Activated naive CD4-positive, alpha-beta T cell treated with anti-CD3 and anti-CD28 coated beads, Interleukin-2, amount 50 U/mL, for 72 hours (primary cell): ENCODE measurements at regions not wholly inside any gene's neighbourhood (a gene's known extent, or its start where the extent isn't known, plus 50 kb on each side); places are given as distances from the start of the nearest gene placed in this dataset.
"Not testable (repeated sequence)": the region's sequence is repeated elsewhere in the genome, so short reads cannot be mapped to it uniquely, and the experiment has no call there.

ENCODE experiments used
- ATAC-seq, 2 donors: fragments of 150-1000 bp; cut with Tn5 transposase; 2 replicates each; pipeline ENCODE4 v1.10.0; 2021; ENCODE audit warnings: mild to moderate bottlenecking in 2 of 2, moderate library complexity in 2 of 2
- DNase-seq, 2 donors: peaks; one replicate each; pipeline ENCODE4 v3.0.0; 2021 to 2022; ENCODE audit warnings: low spot score in 2 of 2
- H3K27ac Mint-ChIP-seq, 2 donors: one replicate each; pipeline ENCODE4 v1.8.0; 2022; ENCODE audit warnings: mild to moderate bottlenecking in 2 of 2, mixed read lengths in 2 of 2
- H3K36me3 Mint-ChIP-seq, 2 donors: one replicate each; pipeline ENCODE4 v1.8.0; 2022; ENCODE audit warnings: mixed read lengths in 2 of 2
- H3K9me3 Mint-ChIP-seq, 2 donors: one replicate each; pipeline ENCODE4 v1.8.0; 2022; ENCODE audit warnings: mixed read lengths in 2 of 2

DNA sequence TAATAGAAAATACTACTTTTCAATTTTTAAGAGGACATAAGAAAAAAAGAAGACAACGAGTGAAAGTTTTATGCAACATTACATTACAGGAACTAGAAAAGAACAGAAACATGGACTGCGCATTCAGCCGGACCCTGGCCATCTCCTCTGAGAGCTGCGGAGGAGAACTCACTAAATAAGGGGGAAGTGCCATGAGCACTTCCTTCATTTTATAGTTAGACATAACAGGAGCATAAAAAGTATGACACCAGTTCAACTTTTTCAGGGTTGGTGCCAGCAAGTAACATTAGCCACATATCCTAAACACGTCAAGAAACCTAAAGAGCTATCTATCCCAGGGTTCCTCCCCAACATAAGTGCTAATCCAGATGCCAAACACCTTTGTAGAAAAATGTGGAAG is 78.0 kb upstream of the SERTAD2 start:
- DNase-seq, result no peak
- Mint-ChIP-seq H3K9me3 (peaks cover 0 to 3% of the 10 kb centered on the region in 2 donors), H3K27ac (peak overlapping the region in 1 of 2 donors; percentile 97), H3K36me3 (peaks cover 5 to 24% of the 10 kb centered on the region in 2 donors)
- no peak for ATAC-seq

DNA sequence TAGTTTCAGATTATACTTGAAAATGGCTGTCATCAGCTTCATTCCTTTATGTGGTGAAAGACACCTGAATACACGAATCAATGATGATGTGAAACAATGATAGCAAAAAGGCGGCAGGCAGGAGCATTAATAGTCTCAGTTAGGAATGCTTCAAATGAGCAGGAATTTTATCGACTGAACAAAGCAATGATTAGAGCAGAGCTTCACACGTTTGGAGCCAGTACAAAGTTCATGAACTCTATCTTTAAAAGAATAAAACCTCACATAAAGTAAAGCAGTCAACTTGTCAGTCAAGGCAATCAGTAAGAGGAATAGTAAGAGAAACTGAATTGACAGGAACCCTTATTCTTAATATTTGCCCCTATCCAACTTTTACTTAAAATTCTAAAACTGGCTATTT is 78.4 kb upstream of the SERTAD2 start:
- H3K36me3 Mint-ChIP-seq, result peaks cover 5 to 20% of the 10 kb centered on the region in 2 donors
- ATAC-seq (no peak), DNase-seq (no peak)
- H3K27ac Mint-ChIP-seq, result no peak overlapping the region
- H3K9me3 Mint-ChIP-seq, result peaks cover 0 to 3% of the 10 kb centered on the region in 2 donors

DNA sequence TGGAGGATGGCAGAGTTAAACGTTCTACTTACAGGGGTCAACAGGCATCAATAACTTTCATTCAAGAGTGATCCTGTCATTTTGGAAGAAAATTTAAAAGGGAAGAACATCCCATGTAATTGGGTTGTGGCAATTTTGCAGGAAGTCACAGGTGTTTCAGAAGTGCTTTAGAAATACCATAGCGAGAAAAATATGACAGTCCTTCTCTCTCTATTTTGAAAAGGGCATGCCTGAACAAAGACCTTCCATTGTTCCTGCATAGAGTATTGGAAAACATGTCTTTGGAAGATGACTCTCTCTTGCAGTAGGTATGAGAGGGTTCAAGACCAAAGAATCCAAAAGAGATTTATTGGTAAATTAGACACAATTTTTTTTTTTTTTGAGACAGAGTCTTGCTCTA is 81.8 kb upstream of the SERTAD2 start:
- peaks cover 0 to 3% of the 10 kb centered on the region in 2 donors for H3K9me3 Mint-ChIP-seq

DNA sequence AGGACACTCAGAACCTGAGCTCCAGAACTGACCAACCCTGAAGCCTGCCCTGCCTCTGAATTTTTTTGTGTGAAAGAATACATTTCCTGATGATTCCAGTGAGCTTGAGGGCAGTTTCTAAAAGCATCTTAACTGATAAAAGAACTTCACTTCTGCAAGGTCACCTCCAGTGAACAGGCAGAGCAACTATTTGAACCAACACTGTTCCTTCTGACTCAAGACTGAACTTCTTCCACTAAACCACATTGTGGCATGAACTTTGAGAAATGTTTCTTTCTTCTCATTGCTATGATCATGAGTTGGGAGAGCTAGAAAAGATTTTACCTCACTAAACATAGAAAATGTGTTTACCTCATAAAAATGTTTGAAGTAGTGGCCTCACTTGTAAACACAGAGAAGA is 83.8 kb upstream of the SERTAD2 start:
- ATAC-seq, result peak; percentile 86 to 90
- H3K27ac Mint-ChIP-seq, result peak overlapping the region in 1 of 2 donors; percentile 90
- peaks cover 0 to 5% of the 10 kb centered on the region in 2 donors for H3K36me3 Mint-ChIP-seq
- no peak for DNase-seq
- H3K9me3 Mint-ChIP-seq, result peaks cover 0 to 3% of the 10 kb centered on the region in 2 donors

More for the DNA sequence above, 81.8 kb upstream of the SERTAD2 start:
- DNase-seq, result no peak
- peak overlapping the region in 1 of 2 donors; percentile 53 for H3K27ac Mint-ChIP-seq
- ATAC-seq, result no peak
- peaks cover 5 to 16% of the 10 kb centered on the region in 2 donors for H3K36me3 Mint-ChIP-seq

DNA sequence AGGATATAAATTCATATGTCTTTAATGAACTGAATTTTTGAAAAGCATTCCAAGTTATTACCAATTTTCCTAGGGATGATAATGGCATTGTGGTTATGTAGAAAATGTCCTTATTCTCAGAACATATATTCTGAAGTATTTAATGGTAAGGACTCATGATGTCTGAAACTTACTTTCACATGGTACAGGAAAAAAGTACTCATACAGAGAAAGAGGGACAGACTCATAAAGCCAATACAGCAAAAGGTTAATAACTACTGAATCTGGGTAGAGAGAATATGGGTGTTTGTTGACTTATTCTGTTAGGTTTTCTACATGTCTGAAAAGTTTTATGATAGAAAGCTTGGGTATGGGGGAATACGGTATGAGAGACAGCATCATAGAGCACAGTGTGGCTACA is 84.3 kb upstream of the SERTAD2 start:
- H3K9me3 Mint-ChIP-seq, result peaks cover 0 to 3% of the 10 kb centered on the region in 2 donors
- peaks cover 0 to 5% of the 10 kb centered on the region in 2 donors for H3K36me3 Mint-ChIP-seq
- H3K27ac Mint-ChIP-seq, result peak overlapping the region in 1 of 2 donors; percentile 90
- DNase-seq (no peak), ATAC-seq (peak; percentile 85)

DNA sequence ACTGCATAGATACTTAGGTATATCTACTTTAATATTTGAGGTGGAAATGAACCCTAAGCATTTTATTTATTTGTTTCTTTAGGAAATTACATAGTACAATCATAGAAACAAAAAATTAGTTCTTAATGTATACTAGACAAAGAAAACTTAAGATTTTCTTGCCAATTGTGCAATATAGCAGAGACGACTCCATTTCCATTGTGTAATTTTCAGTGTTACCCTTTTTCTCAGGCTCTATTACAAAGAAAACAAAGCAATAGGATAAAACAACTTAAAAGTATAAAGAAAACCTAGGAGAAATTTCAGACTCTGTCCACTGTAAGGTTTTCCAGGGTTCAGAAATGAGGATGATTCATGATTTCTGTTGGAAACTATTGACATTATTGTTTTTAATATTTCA is 89.0 kb upstream of the SERTAD2 start:
- no peak for DNase-seq
- Mint-ChIP-seq H3K9me3 (no peaks in the 10 kb centered on the region), H3K27ac (no peak overlapping the region), H3K36me3 (no peaks in the 10 kb centered on the region)
- no peak for ATAC-seq

DNA sequence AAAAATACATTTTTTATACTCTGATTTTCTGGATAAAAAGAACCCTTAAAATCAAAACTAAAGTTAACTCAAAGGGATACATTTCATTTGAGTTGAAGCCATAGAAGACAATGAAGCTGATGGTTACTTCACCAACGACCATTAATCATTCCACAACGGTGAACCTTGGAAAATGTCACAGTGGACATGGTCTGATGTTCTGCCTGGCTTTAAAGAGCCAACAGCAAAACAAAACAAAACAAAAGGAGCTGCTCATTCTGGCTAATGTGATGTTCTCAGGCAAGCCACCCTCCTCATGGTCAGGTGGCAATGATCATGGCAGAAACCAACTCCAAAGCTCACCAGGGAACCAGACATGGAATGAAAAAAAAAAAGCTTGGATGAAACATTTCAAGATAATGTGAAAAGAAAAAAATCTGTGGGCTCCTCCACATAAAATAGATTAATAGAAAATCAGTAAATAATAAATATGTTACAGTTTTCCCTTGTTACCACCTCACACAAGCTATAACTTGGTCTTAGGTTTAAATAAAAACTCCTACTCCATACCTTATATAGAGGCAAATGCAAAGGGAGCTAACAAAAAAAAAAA is 90.1 kb upstream of the SERTAD2 start:
- Mint-ChIP-seq H3K9me3 (no peaks in the 10 kb centered on the region), H3K36me3 (no peaks in the 10 kb centered on the region), H3K27ac (no peak overlapping the region)
- DNase-seq (no peak), ATAC-seq (no peak)

DNA sequence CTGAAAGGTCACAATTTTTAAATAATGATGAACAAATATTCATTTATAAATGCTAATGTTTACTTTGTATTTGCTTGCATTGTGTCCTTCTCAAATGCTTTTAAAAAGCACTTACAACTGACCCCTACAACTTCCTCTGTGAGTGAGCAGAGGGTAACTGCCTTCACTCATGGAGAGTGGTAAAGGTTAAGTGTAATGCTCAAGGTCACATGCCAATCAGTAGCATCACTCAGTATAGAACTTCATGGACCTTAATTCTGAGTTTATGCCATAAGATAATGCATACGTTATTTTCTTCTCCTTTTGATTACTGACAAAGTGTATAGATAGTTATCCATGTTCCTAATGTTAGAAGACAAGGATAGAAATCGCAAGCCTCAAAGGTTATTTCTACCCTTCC is 91.8 kb upstream of the SERTAD2 start:
- ATAC-seq, result no peak
- no peak for DNase-seq
- H3K36me3 Mint-ChIP-seq, result peaks cover 0 to 5% of the 10 kb centered on the region in 2 donors
- no peak overlapping the region for H3K27ac Mint-ChIP-seq
- H3K9me3 Mint-ChIP-seq, result no peaks in the 10 kb centered on the region

DNA sequence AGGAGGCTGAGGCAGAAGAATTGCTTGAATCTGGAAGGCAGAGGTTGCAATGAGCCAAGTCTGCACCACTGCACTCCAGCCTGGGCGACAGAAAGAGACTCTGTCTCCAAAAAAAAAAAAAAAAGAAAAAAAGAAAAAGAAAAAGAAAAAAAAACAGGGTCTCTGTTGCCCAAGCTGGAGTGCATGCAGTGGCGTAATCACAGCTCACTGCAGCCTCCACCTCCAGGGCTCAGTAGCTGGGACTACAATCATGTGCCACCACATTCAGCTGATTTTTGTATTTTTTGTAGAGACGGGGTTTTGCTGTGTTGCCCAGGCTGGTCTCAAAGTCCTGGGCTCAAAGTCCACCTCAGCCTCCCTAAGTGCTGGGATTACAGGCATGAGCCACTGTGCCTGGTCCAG is 94.0 kb upstream of the SERTAD2 start:
- not testable (repeated sequence) for ATAC-seq, DNase-seq, H3K27ac Mint-ChIP-seq, H3K9me3 Mint-ChIP-seq, H3K36me3 Mint-ChIP-seq

DNA sequence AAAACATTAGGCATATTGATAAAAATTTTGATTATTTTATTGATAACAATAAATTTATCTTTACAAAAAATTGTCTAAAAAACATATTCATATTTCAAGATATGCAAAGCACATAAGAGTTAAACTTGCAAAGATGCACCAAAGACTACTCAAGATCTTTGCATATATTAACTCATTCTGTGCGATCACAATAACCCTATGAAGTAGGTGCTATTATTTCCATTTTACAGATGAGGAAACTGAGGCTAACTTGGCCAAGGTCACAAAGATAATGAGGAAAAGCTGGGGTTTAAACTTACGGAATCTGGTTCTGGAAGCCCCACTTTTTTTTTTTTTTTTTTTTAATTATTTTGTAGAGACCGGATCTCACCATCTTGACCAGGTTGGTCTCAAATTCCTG is 94.4 kb upstream of the SERTAD2 start:
- Mint-ChIP-seq H3K27ac (peak overlapping the region in 1 of 2 donors; percentile 96), H3K36me3 (peaks cover 0 to 5% of the 10 kb centered on the region in 2 donors), H3K9me3 (no peaks in the 10 kb centered on the region)
- DNase-seq (no peak), ATAC-seq (no peak)

DNA sequence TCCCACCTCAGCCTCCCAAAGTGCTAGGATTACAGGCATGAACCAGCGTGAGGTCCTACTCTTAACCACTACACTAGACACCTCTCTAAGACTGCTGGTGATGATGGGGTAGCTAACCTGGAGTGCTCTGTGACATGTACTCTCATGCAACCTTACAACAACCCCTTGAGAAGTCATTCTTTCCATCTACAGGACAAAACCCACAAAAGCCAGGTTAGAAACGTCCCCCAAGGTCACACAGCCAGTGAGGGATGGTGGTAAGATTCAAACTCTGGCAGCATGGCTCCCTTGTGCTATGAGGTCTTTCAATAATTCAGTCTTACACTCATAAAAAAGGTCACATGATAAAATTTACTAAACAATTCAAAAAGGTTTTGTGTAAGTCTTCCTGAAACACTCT is 94.8 kb upstream of the SERTAD2 start:
- H3K36me3 Mint-ChIP-seq, result peaks cover 0 to 5% of the 10 kb centered on the region in 2 donors
- H3K27ac Mint-ChIP-seq, result peak overlapping the region; percentile 87 to 96
- peak in 1 of 2 donors; percentile 4 for ATAC-seq
- DNase-seq, result peak in 1 of 2 donors; percentile 24
- no peaks in the 10 kb centered on the region for H3K9me3 Mint-ChIP-seq

DNA sequence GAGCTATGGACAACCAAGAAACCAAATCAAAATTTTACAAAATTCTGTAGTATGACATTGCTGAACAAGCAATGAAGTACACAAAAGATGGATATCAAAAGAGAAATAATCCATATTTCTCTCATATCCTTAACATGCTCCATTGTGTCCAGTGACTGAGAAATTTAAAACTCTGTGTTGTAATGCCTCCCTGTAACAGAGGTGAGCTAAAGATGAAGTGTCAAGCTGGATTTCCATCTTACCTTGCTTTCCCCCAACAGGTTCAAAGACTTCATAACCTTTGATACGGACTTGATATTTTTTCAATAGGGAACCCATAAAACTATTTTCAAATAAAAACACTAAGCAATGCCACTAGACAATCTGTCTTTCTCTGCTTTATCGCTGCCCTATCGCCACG is 95.7 kb upstream of the SERTAD2 start:
- Mint-ChIP-seq H3K9me3 (no peaks in the 10 kb centered on the region), H3K27ac (peak overlapping the region in 1 of 2 donors; percentile 96), H3K36me3 (peaks cover 0 to 5% of the 10 kb centered on the region in 2 donors)
- ATAC-seq, result no peak
- DNase-seq, result no peak

DNA sequence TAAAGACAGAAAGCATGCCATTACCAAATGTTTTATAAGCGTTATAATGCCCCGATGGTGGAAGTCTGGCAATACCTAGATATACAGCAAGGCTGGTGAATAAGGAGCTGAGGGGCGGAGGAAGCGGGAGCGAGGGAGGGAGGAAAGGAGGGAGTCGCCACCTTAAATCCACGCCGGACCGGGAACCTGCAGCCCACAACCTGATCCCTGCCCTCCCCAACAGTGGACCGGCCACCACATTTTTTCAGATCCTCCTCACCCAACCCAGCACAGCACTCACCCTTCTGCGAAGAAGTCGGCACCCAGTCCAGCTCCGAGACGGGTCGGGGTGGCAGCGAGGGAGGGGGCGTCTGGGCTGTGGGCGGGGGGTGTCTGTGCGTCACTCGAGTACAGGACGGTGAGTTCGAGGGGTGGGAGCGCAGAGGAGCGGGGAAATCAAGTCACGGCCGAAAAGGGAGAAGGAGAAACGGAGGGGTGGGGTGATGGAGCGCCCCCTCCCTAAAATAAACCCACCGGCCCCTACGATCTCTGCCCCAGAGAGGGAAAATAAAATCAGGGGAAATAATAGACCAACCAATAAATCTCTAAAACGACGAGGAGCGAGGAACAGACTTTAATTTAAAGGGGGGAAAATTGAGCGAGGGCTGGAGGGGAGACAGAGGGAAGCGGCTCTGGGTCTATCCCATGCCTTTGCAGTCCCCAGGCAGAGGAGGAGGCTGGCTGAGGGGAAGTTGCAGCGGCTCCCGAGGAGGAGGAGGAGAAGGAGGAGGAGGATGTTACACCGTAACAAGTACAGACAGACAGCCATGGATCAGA is 96.5 kb upstream of the SERTAD2 start:
- H3K36me3 Mint-ChIP-seq, result peaks cover 0 to 5% of the 10 kb centered on the region in 2 donors
- ATAC-seq, result no peak
- no peaks in the 10 kb centered on the region for H3K9me3 Mint-ChIP-seq
- H3K27ac Mint-ChIP-seq, result peak overlapping the region; percentile 96 to 97
- peak in 1 of 2 donors; percentile 67 for DNase-seq

DNA sequence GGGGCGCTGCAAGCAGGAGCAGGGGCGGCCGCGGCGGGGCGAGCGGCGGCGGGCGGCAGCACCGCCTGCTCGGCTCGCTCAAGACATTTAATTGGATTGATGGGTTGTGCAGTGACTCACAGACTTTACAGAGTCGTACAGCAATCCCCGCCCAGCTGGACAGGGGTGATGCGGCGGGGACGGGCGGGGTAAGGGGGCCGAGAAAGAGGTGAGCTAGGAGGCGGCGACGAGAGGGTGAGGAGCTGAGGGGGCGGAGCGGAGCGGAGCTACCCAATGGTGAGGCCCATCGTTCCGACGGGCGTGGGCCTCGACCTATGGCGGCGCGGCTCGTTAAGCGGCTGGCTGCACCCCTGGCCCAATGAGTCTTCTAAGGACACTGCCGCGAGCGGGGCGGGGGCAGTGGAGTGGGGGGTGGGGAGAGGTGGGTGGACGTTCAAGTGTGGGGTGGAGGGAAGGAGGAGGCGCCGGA is 97.1 kb upstream of the SERTAD2 start:
- H3K36me3 Mint-ChIP-seq, result peaks cover 0 to 5% of the 10 kb centered on the region in 2 donors
- no peaks in the 10 kb centered on the region for H3K9me3 Mint-ChIP-seq
- DNase-seq (peak; percentile 94 to 99), ATAC-seq (peak; percentile 83 to 86)
- H3K27ac Mint-ChIP-seq, result peak overlapping the region; percentile 96 to 97

DNA sequence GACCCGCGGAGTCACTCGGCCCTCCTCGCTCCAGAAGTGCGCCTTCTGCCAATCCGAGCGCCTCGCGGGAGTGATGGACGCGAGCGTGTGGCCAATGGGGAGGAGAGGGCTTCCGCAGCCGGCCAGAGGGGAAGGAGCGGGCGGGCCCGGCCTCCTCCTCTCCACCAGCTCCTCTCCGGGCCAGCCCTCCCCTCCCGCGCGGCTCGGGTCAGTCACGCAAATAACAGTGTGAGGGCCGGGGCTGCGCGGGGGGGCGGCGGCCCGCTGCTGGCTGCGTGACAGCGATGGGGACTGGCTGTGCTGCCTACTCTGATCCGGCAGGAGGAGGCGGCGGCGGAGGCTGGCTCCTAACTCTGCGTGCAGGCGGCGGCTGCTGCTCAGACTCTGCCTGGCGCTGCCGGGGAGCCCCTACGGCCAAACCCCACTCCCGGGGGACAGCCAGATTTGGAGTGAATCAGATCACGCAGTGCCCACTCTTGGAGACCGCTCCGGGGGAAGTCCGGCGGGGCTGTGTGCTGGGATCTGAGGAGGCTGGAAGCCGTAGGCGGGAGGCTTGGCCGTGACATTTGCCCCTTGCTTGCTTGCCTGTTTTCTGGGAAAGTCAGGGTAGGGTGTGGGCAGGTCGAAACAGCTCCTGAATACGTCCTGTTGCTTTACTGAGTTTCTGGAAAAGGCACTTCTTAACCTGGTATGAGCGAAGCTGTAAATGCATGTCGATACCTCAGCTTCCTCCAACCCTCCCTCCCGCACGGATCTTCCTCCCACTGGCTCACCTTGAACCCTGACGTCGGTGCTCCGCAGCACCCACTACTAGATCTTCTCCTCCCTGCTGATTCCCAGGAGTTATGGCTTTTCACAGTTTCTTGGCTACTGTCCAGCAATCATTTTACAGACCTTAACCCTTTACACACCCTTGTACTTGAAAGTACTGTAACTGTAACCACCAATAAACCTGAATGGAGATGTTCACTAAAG is 97.9 kb upstream of the SERTAD2 start:
- ATAC-seq, result peak; percentile 80 to 82

DNA sequence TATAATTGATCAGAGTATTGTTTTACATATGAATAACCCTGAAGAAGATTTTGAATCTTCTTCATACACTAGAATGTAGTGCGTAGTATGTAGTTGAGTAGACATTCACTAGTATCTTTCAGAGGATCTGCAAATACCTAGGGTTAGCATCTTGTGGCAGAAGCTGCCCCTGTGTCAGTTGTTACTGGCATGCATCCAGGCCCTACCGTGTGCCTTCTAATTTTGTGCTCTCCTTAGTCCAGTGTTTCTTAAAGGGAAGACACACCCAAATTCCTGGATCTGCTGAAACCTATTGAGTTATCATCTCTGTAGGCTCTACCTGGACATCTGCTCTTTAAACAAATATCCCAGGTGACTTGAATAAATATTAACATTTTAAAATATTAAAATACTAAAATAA is 99.7 kb upstream of the SERTAD2 start:
- DNase-seq, result no peak
- no peak for ATAC-seq
- peaks cover 0 to 5% of the 10 kb centered on the region in 2 donors for H3K36me3 Mint-ChIP-seq
- H3K9me3 Mint-ChIP-seq, result no peaks in the 10 kb centered on the region
- H3K27ac Mint-ChIP-seq, result no peak overlapping the region

More for the DNA sequence above, 97.9 kb upstream of the SERTAD2 start:
- peaks cover 0 to 5% of the 10 kb centered on the region in 2 donors for H3K36me3 Mint-ChIP-seq
- no peak for DNase-seq
- peak overlapping the region; percentile 92 to 96 for H3K27ac Mint-ChIP-seq
- H3K9me3 Mint-ChIP-seq, result no peaks in the 10 kb centered on the region
